ENCODE measurements at regions not wholly inside any gene's neighbourhood (a gene's known extent, or its start where the extent isn't known, plus 50 kb on each side); places are given as distances from the start of the nearest gene placed in this dataset.

DNA sequence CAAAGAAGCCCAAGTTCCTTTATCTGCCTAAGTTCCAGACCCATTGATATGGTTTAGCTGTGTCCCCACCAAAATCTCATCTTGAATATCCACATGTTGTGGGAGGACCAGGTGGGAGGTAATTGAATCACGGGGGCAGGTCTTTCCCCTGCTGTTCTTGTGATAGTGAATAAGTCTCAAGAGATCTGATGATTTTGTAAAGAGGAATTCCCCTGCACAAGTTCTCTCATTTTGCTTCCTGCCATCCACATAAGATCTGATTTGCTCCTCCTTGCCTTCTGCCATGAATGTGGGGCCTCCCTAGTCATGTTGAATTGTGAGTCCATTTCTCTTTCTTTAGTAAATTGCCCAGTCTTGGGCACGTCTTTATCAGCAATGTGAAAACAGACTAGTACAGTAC is 860.2 kb downstream of the FSTL5 start:
- TF ChIP-seq RAD21 (IDR thresholded peaks at IDR 0.05; ENCODE audit: low read length) (no peak), POLR2A (IDR thresholded peaks at IDR 0.05; ENCODE audit: low read depth, low read length) (no peak), RFX5 (IDR thresholded peaks at IDR 0.05; ENCODE audit: low read depth, low read length) (no peak), MXI1 (IDR thresholded peaks at IDR 0.05; ENCODE audit: borderline replicate concordance, low read depth, low read length) (no peak), CEBPB (IDR thresholded peaks at IDR 0.05; ENCODE audit: low read depth, low read length) (no peak), NFE2L2 (IDR thresholded peaks at IDR 0.05; ENCODE audit: low read depth, low read length) (no peak), USF2 (IDR thresholded peaks at IDR 0.05; ENCODE audit: low read depth, low read length) (no peak), SMC3 (IDR thresholded peaks at IDR 0.05; ENCODE audit: low read depth, low read length) (no peak), RCOR1 (IDR thresholded peaks at IDR 0.05; ENCODE audit: insufficient replicate concordance, low read length) (no peak), BHLHE40 (IDR thresholded peaks at IDR 0.05; ENCODE audit: low read depth, low read length) (no peak)
- TF ChIP-seq, protein P1, sequence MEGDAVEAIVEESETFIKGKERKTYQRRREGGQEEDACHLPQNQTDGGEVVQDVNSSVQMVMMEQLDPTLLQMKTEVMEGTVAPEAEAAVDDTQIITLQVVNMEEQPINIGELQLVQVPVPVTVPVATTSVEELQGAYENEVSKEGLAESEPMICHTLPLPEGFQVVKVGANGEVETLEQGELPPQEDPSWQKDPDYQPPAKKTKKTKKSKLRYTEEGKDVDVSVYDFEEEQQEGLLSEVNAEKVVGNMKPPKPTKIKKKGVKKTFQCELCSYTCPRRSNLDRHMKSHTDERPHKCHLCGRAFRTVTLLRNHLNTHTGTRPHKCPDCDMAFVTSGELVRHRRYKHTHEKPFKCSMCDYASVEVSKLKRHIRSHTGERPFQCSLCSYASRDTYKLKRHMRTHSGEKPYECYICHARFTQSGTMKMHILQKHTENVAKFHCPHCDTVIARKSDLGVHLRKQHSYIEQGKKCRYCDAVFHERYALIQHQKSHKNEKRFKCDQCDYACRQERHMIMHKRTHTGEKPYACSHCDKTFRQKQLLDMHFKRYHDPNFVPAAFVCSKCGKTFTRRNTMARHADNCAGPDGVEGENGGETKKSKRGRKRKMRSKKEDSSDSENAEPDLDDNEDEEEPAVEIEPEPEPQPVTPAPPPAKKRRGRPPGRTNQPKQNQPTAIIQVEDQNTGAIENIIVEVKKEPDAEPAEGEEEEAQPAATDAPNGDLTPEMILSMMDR (conservative IDR thresholded peaks at IDR 0.05; ENCODE audit: low read depth, low read length): no peak
- TF ChIP-seq, protein P2, sequence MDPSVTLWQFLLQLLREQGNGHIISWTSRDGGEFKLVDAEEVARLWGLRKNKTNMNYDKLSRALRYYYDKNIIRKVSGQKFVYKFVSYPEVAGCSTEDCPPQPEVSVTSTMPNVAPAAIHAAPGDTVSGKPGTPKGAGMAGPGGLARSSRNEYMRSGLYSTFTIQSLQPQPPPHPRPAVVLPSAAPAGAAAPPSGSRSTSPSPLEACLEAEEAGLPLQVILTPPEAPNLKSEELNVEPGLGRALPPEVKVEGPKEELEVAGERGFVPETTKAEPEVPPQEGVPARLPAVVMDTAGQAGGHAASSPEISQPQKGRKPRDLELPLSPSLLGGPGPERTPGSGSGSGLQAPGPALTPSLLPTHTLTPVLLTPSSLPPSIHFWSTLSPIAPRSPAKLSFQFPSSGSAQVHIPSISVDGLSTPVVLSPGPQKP (IDR thresholded peaks at IDR 0.05; ENCODE audit: borderline replicate concordance, low read depth, low read length): no peak

Measured in IMR-90 (cell line).